ENCODE measurements at regions not wholly inside any gene's neighbourhood (a gene's known extent, or its start where the extent isn't known, plus 50 kb on each side); places are given as distances from the start of the nearest gene placed in this dataset.

- TF ChIP-seq CTCF (IDR thresholded peaks at IDR 0.05), result no peak
- no peak for TF ChIP-seq POLR2A (IDR thresholded peaks at IDR 0.05)
These were observed 986.0 kb downstream of the TSN start for GRCh38 chr2:122741403-122741802.

Data from esophagus squamous epithelium (tissue), 4 donors.